Stimulated activated CD8-positive, alpha-beta memory T cell treated with anti-CD3 and anti-CD28 coated beads, Interleukin-15, amount 100 ng/mL, for 24 hours (primary cell): ENCODE measurements at regions not wholly inside any gene's neighbourhood (a gene's known extent, or its start where the extent isn't known, plus 50 kb on each side); places are given as distances from the start of the nearest gene placed in this dataset.
"Not testable (repeated sequence)": the region's sequence is repeated elsewhere in the genome, so short reads cannot be mapped to it uniquely, and the experiment has no call there.

Experiments used
- DNase-seq: peaks from one replicate; pipeline ENCODE4 v3.0.0-alpha.2; 2020; ENCODE audit warnings: low read depth

- no peak for DNase-seq
Observed at GRCh38 chr2:131584380-131584779, 56.7 kb downstream of the CCDC74A start.

- no peak for DNase-seq
Observed at GRCh38 chr2:131584940-131585339, 57.3 kb downstream of the CCDC74A start.

GRCh38 chr2:131588152-131588873 lies 60.6 kb downstream of the CCDC74A start:
- DNase-seq, result no peak

- not testable (repeated sequence) for DNase-seq
Observed at GRCh38 chr2:131589126-131589525, 61.4 kb downstream of the CCDC74A start.

- DNase-seq, result no peak
Observed at GRCh38 chr2:131590366-131590765, 62.7 kb downstream of the CCDC74A start.

- no peak for DNase-seq
Observed at GRCh38 chr2:131590896-131591295, 63.2 kb downstream of the CCDC74A start.

- not testable (repeated sequence) for DNase-seq
Observed at GRCh38 chr2:131596561-131596960, 68.9 kb downstream of the CCDC74A start.

GRCh38 chr2:131602444-131602843 lies 74.8 kb downstream of the CCDC74A start:
- DNase-seq, result not testable (repeated sequence)

- not testable (repeated sequence) for DNase-seq
Observed at GRCh38 chr2:131604652-131605051, 77.0 kb downstream of the CCDC74A start.

- DNase-seq, result not testable (repeated sequence)
Observed at GRCh38 chr2:131606366-131606765, 78.7 kb downstream of the CCDC74A start.

GRCh38 chr2:131607056-131607455 lies 79.4 kb downstream of the CCDC74A start:
- not testable (repeated sequence) for DNase-seq

- DNase-seq, result not testable (repeated sequence)
Observed at GRCh38 chr2:131614539-131614938, 86.9 kb downstream of the CCDC74A start.

GRCh38 chr2:131618320-131618719 lies 90.6 kb downstream of the CCDC74A start:
- not testable (repeated sequence) for DNase-seq

- not testable (repeated sequence) for DNase-seq
Observed at GRCh38 chr2:131622874-131623273, 95.2 kb downstream of the CCDC74A start.

GRCh38 chr2:131626011-131626410 lies 98.3 kb downstream of the CCDC74A start:
- not testable (repeated sequence) for DNase-seq

- DNase-seq, result not testable (repeated sequence)
Observed at GRCh38 chr2:131626565-131626964, 98.9 kb downstream of the CCDC74A start.

GRCh38 chr2:131627777-131628176 lies 100.1 kb downstream of the CCDC74A start:
- not testable (repeated sequence) for DNase-seq

- not testable (repeated sequence) for DNase-seq
Observed at GRCh38 chr2:131631648-131632047, 104.0 kb downstream of the CCDC74A start.

GRCh38 chr2:131633405-131633804 lies 105.7 kb downstream of the CCDC74A start:
- DNase-seq, result not testable (repeated sequence)

GRCh38 chr2:131633827-131634695 lies 106.4 kb downstream of the CCDC74A start:
- not testable (repeated sequence) for DNase-seq

- no peak for DNase-seq
Observed at GRCh38 chr2:131635611-131636010, 107.9 kb downstream of the CCDC74A start.

- not testable (repeated sequence) for DNase-seq
Observed at GRCh38 chr2:131636704-131637308, 109.1 kb downstream of the CCDC74A start.
